ENCODE measurements at regions not wholly inside any gene's neighbourhood (a gene's known extent, or its start where the extent isn't known, plus 50 kb on each side); places are given as distances from the start of the nearest gene placed in this dataset.

DNA sequence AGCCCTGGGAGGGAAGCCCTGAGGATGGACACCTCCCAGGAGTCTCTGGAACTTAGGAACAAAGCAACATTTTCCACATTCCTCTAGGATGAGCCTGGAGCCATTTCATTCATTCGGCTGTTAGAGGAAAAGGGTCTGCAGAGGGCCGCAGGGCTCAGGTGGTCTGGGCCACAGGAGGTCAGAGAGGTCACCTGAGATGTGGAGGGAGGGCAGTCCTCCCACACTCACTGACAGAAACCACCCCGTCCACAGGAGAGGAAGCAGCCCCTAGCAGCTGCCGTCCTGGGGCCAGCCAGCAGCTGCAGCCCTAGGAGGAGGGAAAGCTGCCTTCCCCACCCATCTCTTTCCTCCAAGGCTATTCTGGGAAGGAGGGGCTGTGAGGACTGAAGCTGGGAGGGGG, 207.0 kb downstream of the CDC5L start:
- TF ChIP-seq POLR2A (IDR thresholded peaks at IDR 0.05) (no peak), CTCF (IDR thresholded peaks at IDR 0.05) (no peak), POLR2AphosphoS5 (IDR thresholded peaks at IDR 0.05; ENCODE audit: insufficient read depth in 1 of 2, low read depth in 1 of 2) (no peak)

All from vagina (tissue), 2 donors.